HG03060 (cell line): ENCODE measurements at regions not wholly inside any gene's neighbourhood (a gene's known extent, or its start where the extent isn't known, plus 50 kb on each side); places are given as distances from the start of the nearest gene placed in this dataset.
"Not testable (repeated sequence)": the region's sequence is repeated elsewhere in the genome, so short reads cannot be mapped to it uniquely, and the experiment has no call there.

Experiments
- ATAC-seq: cut with Tn5 transposase; IDR thresholded peaks from one replicate; pipeline ENCODE4 v1.9.1; 2021; ENCODE audit warnings: low read depth, moderate number of reproducible peaks; ENCODE audit not compliant: unreplicated experiment

DNA sequence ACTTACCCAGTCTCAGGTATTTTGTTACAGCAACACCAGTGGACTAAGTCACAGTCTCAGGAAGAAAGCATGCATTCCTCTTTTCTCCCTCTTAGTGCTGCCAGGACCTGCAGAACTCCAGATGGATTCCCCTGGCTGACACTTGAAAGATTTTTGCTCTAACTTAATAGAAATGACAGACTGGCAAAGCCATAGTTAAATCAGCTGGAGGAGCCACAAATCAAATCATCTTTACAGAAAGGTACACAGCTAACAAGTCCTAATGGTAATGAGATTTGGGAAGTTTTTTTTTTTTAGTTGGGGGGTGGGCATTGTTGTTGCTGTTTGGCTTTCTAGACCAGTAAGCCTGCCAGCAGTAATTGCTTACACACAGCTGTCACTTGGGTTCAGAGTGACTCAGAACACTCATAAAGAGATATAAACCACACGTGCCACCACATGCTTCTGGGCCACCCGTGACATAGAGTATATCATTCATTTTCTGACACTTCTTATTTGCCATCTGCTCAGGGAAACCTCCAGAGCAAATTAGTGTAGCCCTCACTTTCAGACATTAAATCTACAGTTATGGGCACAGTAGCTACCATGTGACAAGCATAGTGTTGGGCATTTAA is 72.4 kb downstream of the FH start:
- ATAC-seq = no peak

DNA sequence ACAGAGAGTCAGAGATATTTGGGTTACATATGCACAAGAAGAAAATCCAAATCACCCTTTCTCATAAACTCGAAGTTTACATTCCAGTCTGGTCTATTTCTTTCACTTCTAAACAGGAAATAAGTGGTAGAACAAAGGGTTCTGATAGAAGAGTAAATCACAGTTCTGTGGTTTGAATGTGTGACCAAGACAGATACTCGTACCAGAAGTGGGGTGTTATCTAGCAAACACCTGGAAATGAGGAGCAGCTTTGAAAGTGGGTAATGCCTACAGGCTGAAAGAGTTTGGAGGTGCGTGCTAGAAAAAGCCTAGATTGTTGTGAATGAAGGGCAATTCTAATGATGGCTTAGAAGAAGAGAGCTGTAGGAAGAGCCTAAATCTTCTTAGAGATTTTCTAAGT is 74.7 kb downstream of the FH start:
- no peak for ATAC-seq

DNA sequence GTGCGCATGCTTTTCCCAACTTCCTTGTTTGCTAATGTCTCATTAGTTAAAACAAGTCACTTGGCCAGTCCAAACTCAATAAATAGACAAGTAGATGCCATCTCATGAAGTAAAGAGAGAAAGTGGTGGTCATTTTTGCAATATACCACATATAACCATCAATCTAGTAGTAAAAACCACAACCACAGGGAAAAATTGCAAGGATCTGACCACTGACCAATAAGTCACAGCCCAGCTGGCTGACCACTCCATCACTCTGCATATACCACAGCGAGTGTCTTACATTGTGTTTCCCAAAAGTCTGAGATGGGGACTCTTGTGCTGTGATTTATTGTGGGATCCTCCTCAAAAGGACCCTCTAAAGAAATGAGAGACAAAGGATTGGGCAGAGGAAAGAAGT is 76.0 kb downstream of the FH start:
- ATAC-seq = no peak

DNA sequence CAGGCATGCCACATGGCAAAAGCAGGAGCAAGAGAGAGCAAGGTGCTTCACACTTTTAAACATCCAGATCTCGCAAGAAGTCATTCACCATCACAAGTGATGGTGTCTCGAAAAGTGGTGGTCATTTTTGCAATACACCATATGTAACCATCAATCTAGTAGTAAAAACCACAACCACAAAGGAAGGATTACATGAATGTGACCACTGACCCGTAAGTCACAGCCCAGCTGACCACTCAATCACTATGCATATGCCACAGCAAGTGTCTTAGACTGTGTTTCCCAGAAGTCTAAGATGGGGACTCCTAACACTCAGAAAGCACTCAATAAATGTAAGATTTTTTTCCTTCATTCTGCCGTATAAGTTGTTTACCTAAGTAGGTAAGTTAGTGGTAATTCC is 76.9 kb downstream of the FH start:
- no peak for ATAC-seq

DNA sequence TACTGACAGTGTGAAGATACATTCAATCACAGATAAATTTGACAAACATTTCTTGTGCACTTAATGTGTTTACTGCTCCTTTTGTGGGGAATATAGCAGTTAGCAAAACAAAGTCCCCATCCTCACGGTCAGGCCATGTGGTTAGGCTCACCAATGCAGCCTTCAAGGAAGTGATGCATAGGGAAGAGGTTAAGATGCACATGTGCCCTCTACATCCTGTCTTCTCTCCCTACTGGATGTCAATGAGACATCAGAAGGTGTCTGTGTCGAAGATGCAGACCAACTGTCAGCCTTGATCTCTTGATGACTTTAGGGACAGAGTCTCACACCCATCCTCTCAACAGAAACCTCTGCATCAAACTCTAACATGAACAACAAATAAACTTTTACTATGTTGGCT is 78.7 kb downstream of the FH start:
- no peak for ATAC-seq

DNA sequence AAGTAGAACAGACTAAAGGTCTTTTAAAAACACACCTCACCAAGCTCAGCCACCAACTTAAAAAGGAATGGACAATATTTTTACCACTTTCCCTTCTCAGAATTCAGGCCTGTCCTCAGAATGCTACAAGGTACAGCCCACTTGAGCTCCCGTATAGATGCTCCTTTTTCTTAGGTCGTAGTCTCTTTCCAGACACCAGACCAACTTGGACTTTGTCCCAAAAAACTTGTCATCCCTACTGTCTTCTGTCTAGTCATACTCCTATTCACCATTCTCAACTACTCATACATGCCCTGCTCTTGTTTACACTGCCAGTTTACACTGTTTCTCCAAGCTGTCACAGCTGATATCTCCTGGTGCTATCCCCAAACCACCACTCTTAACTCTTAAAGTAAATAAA is 80.9 kb downstream of the FH start:
- not testable (repeated sequence) for ATAC-seq

DNA sequence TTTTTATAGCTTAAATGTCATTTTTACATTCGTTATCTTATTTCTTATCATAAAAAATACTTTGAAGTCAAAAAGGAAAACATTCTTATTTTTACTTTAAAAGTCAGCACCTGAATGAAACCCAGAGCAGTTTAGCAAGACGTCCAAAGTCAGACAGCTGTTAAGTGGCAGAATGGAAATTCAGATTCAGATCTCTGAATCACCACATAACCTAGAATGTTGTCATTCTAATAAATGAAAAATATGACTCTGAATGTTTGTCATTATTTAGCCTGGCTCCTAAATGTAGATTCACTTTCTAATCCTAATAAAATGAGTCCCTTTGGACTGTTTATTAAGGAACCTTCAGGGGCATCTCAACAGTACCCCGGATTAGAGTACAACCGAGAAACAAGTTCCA is 75.2 kb upstream of the RGS7 start:
- ATAC-seq = no peak

DNA sequence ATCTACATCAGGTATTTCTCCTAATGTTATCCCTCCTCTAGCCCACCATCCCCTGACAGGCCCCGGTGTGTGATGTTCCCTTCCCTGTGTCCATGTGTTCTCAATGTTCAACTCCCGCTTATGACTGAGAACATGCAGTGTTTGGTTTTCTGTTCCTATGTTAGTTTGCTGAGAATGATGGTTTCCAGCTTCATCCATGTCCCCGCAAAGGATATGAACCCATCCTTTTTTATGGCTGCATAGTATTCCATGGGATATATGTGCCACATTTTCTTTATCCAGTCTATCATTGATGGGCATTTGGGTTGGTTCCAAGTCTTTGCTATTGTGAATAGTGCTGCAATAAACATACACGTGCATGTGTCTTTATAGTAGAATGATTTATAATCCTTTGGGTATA is 68.1 kb upstream of the RGS7 start:
- ATAC-seq = not testable (repeated sequence)

DNA sequence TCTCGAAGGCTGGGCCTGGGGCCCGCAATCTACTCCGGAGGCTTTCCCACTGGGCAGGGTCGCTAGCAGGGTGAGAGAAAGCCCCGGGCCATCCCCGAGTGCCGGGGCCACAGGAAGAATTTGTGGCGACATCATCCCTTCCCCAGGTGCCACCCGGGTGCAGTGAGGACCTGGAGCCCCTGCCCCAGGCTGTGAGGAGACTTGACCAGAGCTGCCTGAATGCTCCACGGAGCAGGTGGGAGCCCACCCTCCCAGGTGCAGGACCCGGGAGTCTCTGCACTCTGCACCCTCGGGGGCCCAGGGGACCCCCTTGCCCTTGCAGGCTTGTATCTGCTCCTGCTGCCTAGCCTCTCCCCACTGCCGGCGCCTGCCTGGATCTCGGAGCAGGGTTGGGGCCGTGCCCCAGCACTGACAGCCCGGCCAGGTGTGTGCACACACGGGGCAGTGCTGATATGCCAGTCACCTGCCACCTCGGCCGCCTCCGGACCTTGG is 67.5 kb upstream of the RGS7 start:
- no peak for ATAC-seq

DNA sequence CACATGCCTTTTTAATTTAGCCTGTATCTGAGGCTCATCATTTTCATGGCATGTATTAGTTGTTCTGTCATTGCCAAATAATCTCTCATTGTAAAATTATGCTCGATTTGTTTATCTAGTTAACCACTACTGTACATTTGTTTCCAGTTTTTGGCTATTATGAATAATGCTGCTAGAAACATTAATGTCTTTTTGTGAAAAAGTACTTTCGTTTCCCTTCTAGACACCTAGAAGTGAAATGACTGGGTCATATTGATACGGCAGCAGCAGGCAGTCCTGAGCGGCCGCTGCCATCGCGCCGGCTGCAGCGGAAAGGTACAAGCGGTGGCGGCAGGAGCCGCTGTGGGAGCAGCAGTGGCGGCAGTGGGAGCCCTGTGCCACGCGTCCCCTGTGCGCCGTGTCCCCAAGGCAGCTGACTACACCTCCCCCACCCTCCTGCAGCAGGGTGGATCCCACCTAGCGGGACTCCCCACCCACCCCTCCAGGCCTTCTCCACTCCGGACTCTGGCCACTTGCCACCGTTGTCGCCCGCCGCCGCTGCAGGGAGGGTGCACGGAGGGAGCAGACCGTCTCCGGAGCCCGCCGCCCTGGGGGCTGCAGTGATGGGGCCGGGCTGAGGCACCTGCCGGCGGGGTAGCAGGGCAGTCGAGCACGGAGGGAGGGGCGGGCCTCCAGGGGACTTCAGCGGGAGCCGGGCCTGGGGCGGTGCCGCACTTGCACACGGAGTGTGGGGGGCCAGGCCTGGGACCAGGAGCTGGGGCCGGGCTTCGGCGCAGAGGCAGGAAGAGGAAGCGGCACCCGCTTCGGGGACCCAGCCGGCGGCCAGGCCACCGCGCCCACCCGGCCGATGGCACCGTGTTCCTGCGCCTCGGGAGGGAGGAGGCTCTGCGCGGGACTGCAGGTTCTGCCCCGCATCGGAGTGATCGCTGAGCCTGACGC is 66.8 kb upstream of the RGS7 start:
- ATAC-seq = peak; percentile 87

DNA sequence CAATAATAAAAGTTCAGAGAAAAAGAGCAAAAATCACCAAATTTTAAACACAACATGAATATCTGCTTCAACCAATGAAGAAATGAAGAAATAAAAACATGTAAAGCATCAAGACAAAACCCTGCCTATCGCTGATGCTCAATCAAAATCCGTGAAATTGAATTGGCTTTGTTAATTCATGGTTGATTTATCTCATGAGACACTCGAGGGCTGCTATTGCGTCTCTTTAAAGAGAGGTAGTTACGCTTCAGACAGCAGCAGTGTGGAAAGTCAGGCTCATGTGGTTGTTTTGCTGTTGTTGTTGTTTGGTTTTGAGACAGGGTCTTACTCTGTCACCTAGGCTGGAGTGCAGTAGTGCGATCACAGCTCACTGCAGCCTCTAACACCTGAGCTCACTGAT is 65.5 kb upstream of the RGS7 start:
- ATAC-seq = no peak

DNA sequence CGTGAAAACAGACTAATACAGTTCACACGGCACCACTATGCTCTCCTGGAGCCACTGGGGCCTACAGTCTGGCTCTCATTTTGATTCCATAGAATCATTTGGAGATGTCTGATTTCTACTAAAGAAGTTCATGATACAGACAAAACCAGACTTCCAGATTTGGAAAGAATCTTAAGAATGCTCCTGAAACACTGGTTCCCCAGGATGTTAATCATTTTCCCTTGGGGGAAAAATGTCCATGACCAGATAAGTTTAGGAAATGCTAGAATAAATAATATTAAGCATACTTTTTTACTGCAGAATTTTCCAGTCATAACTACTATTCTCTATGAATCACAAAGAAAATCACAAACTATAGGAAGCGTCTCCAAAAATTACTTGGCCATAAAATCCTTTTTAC is 63.0 kb upstream of the RGS7 start:
- ATAC-seq = no peak

DNA sequence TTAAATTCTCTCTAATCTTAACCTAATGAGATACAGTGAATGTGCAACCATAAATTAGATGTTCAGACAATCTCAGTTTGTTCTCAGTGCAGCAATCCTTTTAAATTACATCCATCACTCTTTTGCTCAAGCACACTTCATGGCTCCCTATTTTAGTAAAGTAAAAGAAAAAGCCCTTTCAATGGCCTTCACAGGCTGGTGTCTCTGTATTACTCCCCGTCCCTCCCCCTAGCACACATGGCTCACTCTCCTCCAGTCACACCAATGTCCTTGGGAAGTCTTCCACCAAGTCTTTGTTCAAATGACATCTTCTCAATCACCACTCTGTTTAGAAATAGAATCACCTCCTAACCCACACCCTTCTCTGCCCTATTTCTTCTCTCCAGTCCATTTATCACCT is 60.3 kb upstream of the RGS7 start:
- ATAC-seq = no peak

DNA sequence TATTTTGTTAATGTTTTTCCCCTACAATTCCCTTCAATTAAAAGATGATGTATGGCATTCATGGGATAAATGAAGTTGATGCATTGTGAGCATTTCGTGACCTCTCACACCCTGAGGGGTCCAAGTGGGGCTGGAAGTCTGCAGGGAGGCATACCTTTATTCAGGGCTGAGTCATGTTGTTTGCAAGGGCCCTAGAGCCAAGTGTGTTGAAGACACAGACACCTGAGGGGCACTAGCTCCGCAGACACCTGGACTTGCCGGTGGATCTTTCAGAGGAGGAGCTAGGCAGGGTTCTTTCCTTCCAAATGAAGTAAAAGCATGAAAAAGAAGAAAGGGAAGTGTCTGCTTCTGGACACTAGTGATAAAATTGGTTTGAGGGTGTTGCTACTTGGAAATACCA is 57.0 kb upstream of the RGS7 start:
- no peak for ATAC-seq

DNA sequence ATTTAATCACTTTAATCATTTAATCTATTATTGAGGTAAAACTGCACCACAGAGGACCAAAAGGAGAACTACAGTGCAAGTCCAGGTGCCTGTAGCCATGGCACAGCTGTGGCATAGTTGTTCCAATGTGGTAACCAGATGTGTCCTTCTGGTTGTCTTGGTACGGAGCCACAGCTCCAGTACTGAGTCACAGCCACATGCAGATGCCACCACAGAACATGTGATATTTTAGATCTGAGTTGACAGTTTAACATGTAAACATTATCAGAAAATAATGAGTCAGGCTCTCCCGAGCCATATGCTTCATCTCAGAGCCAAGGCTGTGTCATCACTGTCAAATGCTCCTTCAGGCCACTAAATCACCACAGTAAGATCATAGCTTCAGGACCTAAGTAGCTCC is 56.4 kb upstream of the RGS7 start:
- peak; percentile 75 for ATAC-seq

DNA sequence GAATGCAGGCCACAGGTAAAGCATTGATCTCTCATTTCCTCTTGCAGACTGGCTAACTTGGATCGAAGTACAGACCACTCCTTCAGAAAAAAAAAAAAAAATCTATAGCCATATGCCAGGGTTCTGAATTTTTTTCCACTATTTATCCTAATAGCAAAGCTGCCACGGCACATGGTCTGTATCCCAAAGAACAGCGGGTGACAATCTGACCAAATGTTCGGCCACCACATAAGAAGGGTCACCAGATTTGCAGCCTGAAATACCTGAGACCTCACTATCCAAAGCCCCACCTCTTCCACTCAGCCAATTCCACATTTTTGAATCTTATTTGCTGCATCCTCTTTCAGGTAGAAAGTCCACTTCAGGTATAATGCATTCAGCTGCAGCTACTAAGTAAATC is 55.6 kb upstream of the RGS7 start:
- no peak for ATAC-seq

DNA sequence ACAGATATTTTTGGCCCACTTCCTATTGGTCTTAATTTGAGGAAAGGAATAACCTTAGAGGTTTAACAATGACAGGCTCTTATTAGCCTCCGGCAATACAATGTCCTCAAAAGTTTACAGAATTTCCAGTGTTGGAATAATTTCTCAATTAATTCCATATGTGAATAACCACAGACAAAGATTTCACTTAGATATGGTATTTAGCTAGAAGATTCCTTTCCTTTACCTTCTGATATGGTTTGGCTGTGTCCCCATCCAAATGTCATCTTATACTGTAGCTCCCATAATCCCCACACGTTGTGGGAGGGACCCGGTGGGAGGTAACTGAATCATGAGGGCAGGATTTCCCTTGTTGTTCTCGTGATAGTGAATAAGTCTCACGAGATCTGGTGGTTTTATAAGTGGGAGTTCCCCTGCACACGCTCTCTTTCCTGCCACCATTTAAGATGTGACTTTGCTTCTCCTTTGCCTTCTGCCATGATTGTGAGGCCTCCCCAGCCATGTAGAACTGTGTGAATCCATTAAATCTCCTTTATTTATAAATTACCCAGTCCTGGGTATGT is 54.9 kb upstream of the RGS7 start:
- ATAC-seq = no peak

DNA sequence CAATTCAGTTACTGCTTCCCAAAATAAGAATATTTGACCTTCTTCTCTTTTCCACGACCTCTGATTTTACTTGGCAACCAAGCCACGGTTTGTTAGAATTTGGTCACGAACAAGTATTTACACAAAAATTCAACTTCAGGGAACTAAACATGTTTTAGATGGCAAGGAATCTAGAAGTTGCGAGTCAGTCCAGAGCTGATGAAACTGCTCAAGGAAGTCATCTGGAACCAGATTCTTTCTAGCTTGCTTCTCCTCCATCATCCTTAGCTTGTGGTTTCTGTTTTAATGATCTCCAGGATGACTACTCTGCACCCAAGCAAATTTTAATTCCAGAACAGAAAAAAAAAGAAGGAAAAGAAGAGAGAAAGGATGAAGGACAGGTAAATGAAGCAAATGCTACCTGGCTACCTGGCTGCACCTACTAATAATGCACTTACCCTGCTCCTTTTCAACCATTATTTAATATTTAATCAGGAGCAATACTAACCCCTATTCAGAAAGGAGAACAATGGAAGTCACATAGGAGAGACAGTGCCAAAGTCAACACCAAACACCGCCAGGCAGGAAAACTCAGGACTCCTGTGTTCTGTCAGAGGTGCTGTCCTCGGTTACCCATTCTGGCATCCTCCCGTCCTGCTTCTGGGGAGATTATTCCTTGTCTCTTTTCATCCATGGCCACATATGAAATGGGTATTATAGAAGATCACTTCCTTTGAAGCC is 54.2 kb upstream of the RGS7 start:
- no peak for ATAC-seq

DNA sequence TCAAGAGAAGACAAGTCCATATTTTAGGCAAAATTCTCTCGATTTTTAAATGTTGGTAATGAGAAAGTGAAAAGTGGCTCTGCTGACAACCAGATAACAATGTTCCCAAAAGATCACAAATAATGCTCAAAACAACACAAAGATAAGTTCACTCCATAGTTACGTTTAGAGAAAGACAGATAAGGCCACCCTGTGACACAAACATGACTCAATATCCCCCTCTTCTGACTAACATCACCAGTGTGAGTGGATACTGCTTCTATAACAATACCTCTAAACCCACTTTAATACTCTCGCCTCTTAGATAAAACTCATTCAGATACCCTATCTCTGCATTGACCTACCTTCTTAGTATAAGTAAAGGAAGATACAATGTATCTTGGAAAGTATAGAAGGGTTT is 51.2 kb upstream of the RGS7 start:
- no peak for ATAC-seq
